ENCODE measurements at regions not wholly inside any gene's neighbourhood (a gene's known extent, or its start where the extent isn't known, plus 50 kb on each side); places are given as distances from the start of the nearest gene placed in this dataset.
A peak's percentile ranks its signal among the peaks of the same experiment; 100 is the strongest.

DNA sequence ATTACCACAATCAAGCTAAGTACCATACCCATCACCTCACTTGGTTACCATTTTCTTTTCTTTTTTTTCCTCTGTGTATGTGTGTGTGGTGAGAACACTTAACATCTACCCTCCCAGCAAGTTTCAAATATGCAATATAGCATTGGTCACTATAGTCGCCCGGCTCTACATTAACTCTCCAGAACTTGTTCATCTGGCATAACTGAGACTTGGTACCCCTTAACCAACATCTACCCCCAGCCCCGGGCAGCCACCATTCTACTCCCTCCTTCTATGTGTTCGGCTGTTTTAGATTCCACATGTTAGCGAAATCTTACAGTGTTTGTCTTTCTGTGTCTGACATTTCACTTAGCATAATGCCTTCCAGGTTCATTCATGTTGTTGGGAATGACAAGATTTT lies 89.0 kb upstream of the TOP1 start:
- ChIA-PET POLR2A (no interaction called here), CTCF (no interaction called here)
- H3K27me3 Mint-ChIP-seq = no peaks in the 10 kb centered on the region
- no peaks in the 10 kb centered on the region for H3K9me3 Mint-ChIP-seq (ENCODE audit: insufficient read depth)
- WGBS (ENCODE audit: insufficient coverage) = 100% methylated on average over 4 of the region's 5 CpGs
- TF ChIP-seq, protein P1, sequence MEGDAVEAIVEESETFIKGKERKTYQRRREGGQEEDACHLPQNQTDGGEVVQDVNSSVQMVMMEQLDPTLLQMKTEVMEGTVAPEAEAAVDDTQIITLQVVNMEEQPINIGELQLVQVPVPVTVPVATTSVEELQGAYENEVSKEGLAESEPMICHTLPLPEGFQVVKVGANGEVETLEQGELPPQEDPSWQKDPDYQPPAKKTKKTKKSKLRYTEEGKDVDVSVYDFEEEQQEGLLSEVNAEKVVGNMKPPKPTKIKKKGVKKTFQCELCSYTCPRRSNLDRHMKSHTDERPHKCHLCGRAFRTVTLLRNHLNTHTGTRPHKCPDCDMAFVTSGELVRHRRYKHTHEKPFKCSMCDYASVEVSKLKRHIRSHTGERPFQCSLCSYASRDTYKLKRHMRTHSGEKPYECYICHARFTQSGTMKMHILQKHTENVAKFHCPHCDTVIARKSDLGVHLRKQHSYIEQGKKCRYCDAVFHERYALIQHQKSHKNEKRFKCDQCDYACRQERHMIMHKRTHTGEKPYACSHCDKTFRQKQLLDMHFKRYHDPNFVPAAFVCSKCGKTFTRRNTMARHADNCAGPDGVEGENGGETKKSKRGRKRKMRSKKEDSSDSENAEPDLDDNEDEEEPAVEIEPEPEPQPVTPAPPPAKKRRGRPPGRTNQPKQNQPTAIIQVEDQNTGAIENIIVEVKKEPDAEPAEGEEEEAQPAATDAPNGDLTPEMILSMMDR (IDR thresholded peaks at IDR 0.05) = no peak
- TF ChIP-seq EZH2 (IDR thresholded peaks at IDR 0.05; ENCODE audit: borderline replicate concordance, insufficient read depth, low read depth, low read length, poor library complexity, severe bottlenecking) = no peak
- no peak overlapping the region for H3K4me2 ChIP-seq (replicated peaks; ENCODE audit: low read depth, low read length, poor library complexity, severe bottlenecking)
- no peaks in the 10 kb centered on the region for H3K79me2 ChIP-seq (ENCODE audit: control insufficient read depth, insufficient read depth, low read length)
- no peak overlapping the region for H3K27ac ChIP-seq (ENCODE audit: low read length in 2 of 2)
- no peak overlapping the region for H3K27ac Mint-ChIP-seq
- no peaks in the 10 kb centered on the region for H3K9me3 ChIP-seq (ENCODE audit: control extremely low read depth in 1 of 3, control insufficient read depth in 2 of 3, insufficient read depth in 1 of 3, low read length in 2 of 3)
- no peaks in the 10 kb centered on the region for H4K20me1 ChIP-seq (ENCODE audit: control insufficient read depth, insufficient read depth, low read length, poor library complexity, severe bottlenecking)
- H3K4me1 ChIP-seq (ENCODE audit: control insufficient read depth in 2 of 2, insufficient read depth in 2 of 2, low read length in 2 of 2) = peaks cover 23 to 29% of the 10 kb centered on the region in 2 donors
- no peaks in the 10 kb centered on the region for H3K36me3 ChIP-seq (replicated peaks in 1 of 2; ENCODE audit: control extremely low read depth in 1 of 2, control insufficient read depth in 1 of 2, extremely low read depth in 1 of 2, insufficient read depth in 2 of 2, low read length in 1 of 2)
- H3K4me1 Mint-ChIP-seq = peaks cover 20% of the 10 kb centered on the region
- no peak overlapping the region for H3K9ac ChIP-seq (ENCODE audit: low read length)
- no peak overlapping the region for H3K4me3 ChIP-seq (ENCODE audit: control extremely low read depth in 1 of 5, extremely low read depth in 1 of 5, insufficient read depth in 1 of 5, low read depth in 2 of 5, low read length in 4 of 5)
- DNase-seq (no peak), ATAC-seq (ENCODE audit: low read depth) (no peak)
- no peak overlapping the region for H2AFZ ChIP-seq (ENCODE audit: insufficient read depth, low read depth, low read length, poor library complexity, severe bottlenecking)
- intact Hi-C loops (cut with micrococcal nuclease) = no loop called here
- H3K4me3 Mint-ChIP-seq = no peak overlapping the region
- no peaks in the 10 kb centered on the region for H3K27me3 ChIP-seq (replicated peaks in 1 of 4; ENCODE audit: control extremely low read depth in 1 of 4, control insufficient read depth in 3 of 4, insufficient read depth in 4 of 4, low read length in 3 of 4)

GRCh38 chr20:40941133-40941610 lies 87.5 kb upstream of the TOP1 start:
- peak overlapping the region; percentile 56 for H3K27ac Mint-ChIP-seq
- peak overlapping the region; percentile 17 for H2AFZ ChIP-seq (ENCODE audit: insufficient read depth, low read depth, low read length, poor library complexity, severe bottlenecking)
- POLR2A ChIA-PET = no interaction called here
- H3K4me1 Mint-ChIP-seq = peaks cover 20% of the 10 kb centered on the region
- H3K9me3 ChIP-seq (ENCODE audit: control extremely low read depth in 1 of 3, control insufficient read depth in 2 of 3, insufficient read depth in 1 of 3, low read length in 2 of 3) = no peaks in the 10 kb centered on the region
- H3K4me1 ChIP-seq (ENCODE audit: control insufficient read depth in 2 of 2, insufficient read depth in 2 of 2, low read length in 2 of 2) = peaks cover 23 to 29% of the 10 kb centered on the region in 2 donors
- CTCF ChIA-PET = interaction anchor here (1.0 kb wide), 1 partner anchor 123 kb away, joined by 3 read pairs; no protein-coding TSS in a partner anchor
- H3K9me3 Mint-ChIP-seq (ENCODE audit: insufficient read depth) = no peaks in the 10 kb centered on the region
- no peaks in the 10 kb centered on the region for H3K36me3 ChIP-seq (replicated peaks in 1 of 2; ENCODE audit: control extremely low read depth in 1 of 2, control insufficient read depth in 1 of 2, extremely low read depth in 1 of 2, insufficient read depth in 2 of 2, low read length in 1 of 2)
- H3K27me3 ChIP-seq (replicated peaks in 1 of 4; ENCODE audit: control extremely low read depth in 1 of 4, control insufficient read depth in 3 of 4, insufficient read depth in 4 of 4, low read length in 3 of 4) = no peaks in the 10 kb centered on the region
- intact Hi-C loops (cut with micrococcal nuclease) = no loop called here
- peak; percentile 66 for DNase-seq
- peak overlapping the region; percentile 25 for H3K4me2 ChIP-seq (replicated peaks; ENCODE audit: low read depth, low read length, poor library complexity, severe bottlenecking)
- TF ChIP-seq EZH2 (IDR thresholded peaks at IDR 0.05; ENCODE audit: borderline replicate concordance, insufficient read depth, low read depth, low read length, poor library complexity, severe bottlenecking) = no peak
- TF ChIP-seq, protein P1 (IDR thresholded peaks at IDR 0.05) = no peak
- H3K27me3 Mint-ChIP-seq = no peaks in the 10 kb centered on the region
- WGBS (ENCODE audit: insufficient coverage) = 33% methylated on average over 2 of the region's 3 CpGs
- H3K4me3 Mint-ChIP-seq = peak overlapping the region; percentile 26
- H4K20me1 ChIP-seq (ENCODE audit: control insufficient read depth, insufficient read depth, low read length, poor library complexity, severe bottlenecking) = no peaks in the 10 kb centered on the region
- peak overlapping the region; percentile 52 to 74 for H3K27ac ChIP-seq (ENCODE audit: low read length in 2 of 2)
- no peaks in the 10 kb centered on the region for H3K79me2 ChIP-seq (ENCODE audit: control insufficient read depth, insufficient read depth, low read length)
- H3K9ac ChIP-seq (ENCODE audit: low read length) = peak overlapping the region; percentile 9
- no peak overlapping the region for H3K4me3 ChIP-seq (ENCODE audit: control extremely low read depth in 1 of 5, extremely low read depth in 1 of 5, insufficient read depth in 1 of 5, low read depth in 2 of 5, low read length in 4 of 5)
- ATAC-seq (ENCODE audit: low read depth) = peak; percentile 45

All from B cell (primary cell).